BE2C (cell line): ENCODE measurements at regions not wholly inside any gene's neighbourhood (a gene's known extent, or its start where the extent isn't known, plus 50 kb on each side); places are given as distances from the start of the nearest gene placed in this dataset.

Experiments used
- DNase-seq: peaks from one replicate; pipeline ENCODE4 v3.0.0-alpha.2; 2020
- H3K27me3 ChIP-seq: fragments of 250-450 bp; sonication (Bioruptor Pico); 2 replicates; pipeline ENCODE4 v1.5.1; 2020; ENCODE audit warnings: mild to moderate bottlenecking
- H3K36me3 ChIP-seq: fragments of 250-450 bp; sonication (Bioruptor Pico); 2 replicates; pipeline ENCODE4 v1.5.1; 2020; ENCODE audit warnings: mild to moderate bottlenecking
- H3K4me1 ChIP-seq: fragments of 250-450 bp; sonication (Bioruptor Pico); 2 replicates; pipeline ENCODE4 v1.5.1; 2020
- H3K4me3 ChIP-seq: 2 replicates; pipeline ENCODE4 v1.5.1; 2011; ENCODE audit warnings: low read depth, low read length
- H3K9me3 ChIP-seq: fragments of 250-450 bp; sonication (Bioruptor Pico); 2 replicates; pipeline ENCODE4 v1.5.1; 2020
- CTCF ChIP-seq: IDR thresholded peaks from 2 replicates; pipeline ENCODE4 v1.5.1; 2012; ENCODE audit warnings: mild to moderate bottlenecking, low read depth, low read length

GRCh38 chr16:54417384-54417783, 130.8 kb upstream of the IRX3 start:
- no peak overlapping the region for H3K4me3 ChIP-seq
- no peaks in the 10 kb centered on the region for H3K4me1 ChIP-seq
- no peaks in the 10 kb centered on the region for H3K27me3 ChIP-seq
- H3K9me3 ChIP-seq, result no peaks in the 10 kb centered on the region
- TF ChIP-seq CTCF, result no peak
- DNase-seq, result no peak
- H3K36me3 ChIP-seq, result no peaks in the 10 kb centered on the region

GRCh38 chr16:54414671-54415070, 128.1 kb upstream of the IRX3 start:
- no peaks in the 10 kb centered on the region for H3K27me3 ChIP-seq
- DNase-seq, result no peak
- no peak overlapping the region for H3K4me3 ChIP-seq
- no peaks in the 10 kb centered on the region for H3K36me3 ChIP-seq
- no peaks in the 10 kb centered on the region for H3K9me3 ChIP-seq
- no peak for TF ChIP-seq CTCF
- H3K4me1 ChIP-seq, result no peaks in the 10 kb centered on the region

GRCh38 chr16:54412777-54413455, 126.3 kb upstream of the IRX3 start:
- Histone ChIP-seq H3K36me3 (no peaks in the 10 kb centered on the region), H3K4me1 (no peaks in the 10 kb centered on the region), H3K9me3 (no peaks in the 10 kb centered on the region), H3K27me3 (no peaks in the 10 kb centered on the region), H3K4me3 (no peak overlapping the region)
- no peak for TF ChIP-seq CTCF
- no peak for DNase-seq

- H3K4me3 ChIP-seq, result no peak overlapping the region
- no peaks in the 10 kb centered on the region for H3K36me3 ChIP-seq
- TF ChIP-seq CTCF, result no peak
- DNase-seq, result no peak
- no peaks in the 10 kb centered on the region for H3K27me3 ChIP-seq
- H3K9me3 ChIP-seq, result no peaks in the 10 kb centered on the region
- H3K4me1 ChIP-seq, result no peaks in the 10 kb centered on the region
These were observed 125.5 kb upstream of the IRX3 start for GRCh38 chr16:54412037-54412436.

- no peaks in the 10 kb centered on the region for H3K9me3 ChIP-seq
- no peaks in the 10 kb centered on the region for H3K27me3 ChIP-seq
- no peak overlapping the region for H3K4me3 ChIP-seq
- DNase-seq, result no peak
- H3K36me3 ChIP-seq, result no peaks in the 10 kb centered on the region
- H3K4me1 ChIP-seq, result no peaks in the 10 kb centered on the region
- TF ChIP-seq CTCF, result no peak
These were observed 125.0 kb upstream of the IRX3 start for GRCh38 chr16:54411544-54411943.

- no peak overlapping the region for H3K4me3 ChIP-seq
- no peaks in the 10 kb centered on the region for H3K27me3 ChIP-seq
- no peak; the same call in 1 of the 2 replicates for TF ChIP-seq CTCF
- H3K4me1 ChIP-seq, result no peaks in the 10 kb centered on the region
- H3K9me3 ChIP-seq, result no peaks in the 10 kb centered on the region
- DNase-seq, result no peak
- no peaks in the 10 kb centered on the region for H3K36me3 ChIP-seq
These were observed 123.4 kb upstream of the IRX3 start for GRCh38 chr16:54409982-54410381.
